GM21360 (cell line): ENCODE measurements at regions not wholly inside any gene's neighbourhood (a gene's known extent, or its start where the extent isn't known, plus 50 kb on each side); places are given as distances from the start of the nearest gene placed in this dataset.
"Not testable (repeated sequence)": the region's sequence is repeated elsewhere in the genome, so short reads cannot be mapped to it uniquely, and the experiment has no call there.

Experiments used
- ATAC-seq: cut with Tn5 transposase; IDR thresholded peaks from one replicate; pipeline ENCODE4 v1.9.1; 2021; ENCODE audit warnings: mild to moderate bottlenecking, moderate library complexity; ENCODE audit not compliant: unreplicated experiment

DNA sequence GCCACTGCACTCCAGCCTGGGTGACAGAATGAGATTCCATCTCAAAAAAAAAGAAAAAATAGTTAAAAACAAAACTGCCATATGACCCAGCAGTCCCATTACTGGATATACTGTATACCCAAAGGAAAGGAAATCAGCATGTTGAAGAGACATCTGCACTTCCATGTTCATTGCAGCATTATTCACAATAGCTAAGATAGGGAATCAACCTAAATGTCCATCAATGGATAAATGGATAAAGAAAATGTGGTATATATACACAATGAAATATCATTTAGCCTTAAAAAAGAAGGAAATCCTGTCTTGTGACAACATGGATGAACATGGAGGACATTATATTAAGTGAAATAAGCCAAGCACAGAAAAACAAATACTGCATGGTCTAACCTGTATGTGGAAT is 160.7 kb downstream of the DUSP6 start:
- not testable (repeated sequence) for ATAC-seq

GRCh38 chr12:89189448-89189847 is 162.9 kb downstream of the DUSP6 start:
- no peak for ATAC-seq

- no peak for ATAC-seq
Measured at GRCh38 chr12:89187507-89187906, 164.8 kb downstream of the DUSP6 start.

- no peak for ATAC-seq
Measured at GRCh38 chr12:89185889-89186288, 166.4 kb downstream of the DUSP6 start.

- ATAC-seq, result no peak
Measured at GRCh38 chr12:89185181-89185580, 167.1 kb downstream of the DUSP6 start.

GRCh38 chr12:89183985-89184435 is 168.3 kb downstream of the DUSP6 start:
- no peak for ATAC-seq

GRCh38 chr12:89181271-89181920 is 170.9 kb downstream of the DUSP6 start:
- ATAC-seq, result no peak

- no peak for ATAC-seq
Measured at GRCh38 chr12:89180496-89180895, 171.8 kb downstream of the DUSP6 start.

DNA sequence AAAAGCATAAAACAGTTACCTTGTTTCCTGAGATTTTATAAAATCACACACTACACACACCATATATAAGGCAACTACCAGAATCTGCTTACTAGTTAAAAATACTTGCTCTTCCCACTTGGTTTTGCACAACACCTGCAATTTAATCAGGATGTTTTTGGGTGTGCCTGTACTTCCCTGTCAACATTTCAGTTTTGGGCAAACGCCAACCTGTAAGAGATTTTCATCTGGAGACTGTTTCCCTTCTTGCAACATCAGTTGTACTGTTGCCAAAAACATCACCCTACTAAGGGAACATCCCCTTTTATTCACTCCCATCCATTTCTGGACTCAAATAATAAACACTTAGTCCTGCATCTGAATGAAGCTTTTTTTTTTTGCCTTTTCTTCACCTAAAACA is 172.3 kb downstream of the DUSP6 start:
- no peak for ATAC-seq

DNA sequence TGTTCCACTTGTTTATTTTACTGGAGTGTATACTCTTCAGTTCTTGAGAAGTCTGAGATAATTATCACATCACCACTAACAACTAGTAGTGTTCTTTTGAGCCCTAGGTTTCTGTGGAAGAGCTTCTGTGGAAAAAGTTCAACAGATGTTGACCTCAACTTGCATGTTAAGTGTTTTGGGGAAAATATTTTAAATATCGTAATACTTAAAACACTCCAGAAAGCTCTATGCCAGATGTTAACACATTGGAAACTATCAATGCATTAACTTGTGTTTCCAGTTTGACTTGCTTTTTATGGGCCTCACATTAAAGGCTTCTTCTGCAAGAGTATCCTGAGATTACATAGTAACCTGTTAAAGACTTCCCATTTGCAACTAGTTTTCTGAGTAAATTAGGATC is 173.1 kb downstream of the DUSP6 start:
- no peak for ATAC-seq

GRCh38 chr12:89177802-89178395 is 174.4 kb downstream of the DUSP6 start:
- ATAC-seq, result no peak

GRCh38 chr12:89176676-89177075 is 175.6 kb downstream of the DUSP6 start:
- ATAC-seq, result no peak

GRCh38 chr12:89173678-89174077 is 178.6 kb downstream of the DUSP6 start:
- no peak for ATAC-seq

- ATAC-seq, result no peak
Measured at GRCh38 chr12:89173096-89173495, 179.2 kb downstream of the DUSP6 start.

GRCh38 chr12:89172224-89172623 is 180.1 kb downstream of the DUSP6 start:
- ATAC-seq, result no peak

GRCh38 chr12:89169321-89169720 is 183.0 kb downstream of the DUSP6 start:
- ATAC-seq, result no peak

DNA sequence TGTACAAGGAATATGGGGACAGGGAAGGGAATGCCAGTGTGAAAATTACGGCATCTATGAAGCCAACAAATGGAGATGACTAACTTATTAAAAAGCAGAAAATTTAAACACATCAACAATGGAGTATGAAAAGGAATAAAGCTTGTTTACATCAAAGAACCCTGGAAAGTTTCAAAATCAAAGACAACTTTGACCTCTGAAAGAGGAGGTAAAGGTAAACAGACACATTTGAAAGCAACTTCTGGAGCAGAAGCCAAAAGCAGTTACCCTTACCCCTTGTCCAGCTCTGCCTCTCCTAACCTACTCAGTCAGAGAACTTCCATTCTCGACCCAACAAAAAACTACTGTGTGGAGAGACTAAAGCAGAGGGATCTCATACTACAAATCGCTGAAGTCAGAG is 184.3 kb downstream of the DUSP6 start:
- no peak for ATAC-seq

DNA sequence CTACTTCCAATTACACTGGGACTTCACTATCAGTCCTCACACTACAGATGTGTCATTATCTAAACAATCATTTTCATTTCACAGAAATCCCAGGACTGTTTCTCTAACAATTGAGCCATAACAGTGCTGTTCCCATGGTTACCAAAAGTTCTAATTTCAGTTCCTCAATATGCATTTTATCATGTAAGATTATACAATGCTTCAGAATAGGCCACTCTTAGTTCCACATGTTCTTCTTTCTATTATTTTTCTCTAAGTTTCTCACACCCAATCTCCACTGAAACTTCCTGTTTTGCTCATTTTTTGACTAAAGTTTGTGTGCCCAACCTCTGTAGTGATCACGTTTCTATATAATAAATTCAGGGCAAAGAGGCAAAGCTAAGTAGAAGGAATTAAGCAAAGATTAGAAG is 185.8 kb downstream of the DUSP6 start:
- ATAC-seq, result peak; percentile 97

DNA sequence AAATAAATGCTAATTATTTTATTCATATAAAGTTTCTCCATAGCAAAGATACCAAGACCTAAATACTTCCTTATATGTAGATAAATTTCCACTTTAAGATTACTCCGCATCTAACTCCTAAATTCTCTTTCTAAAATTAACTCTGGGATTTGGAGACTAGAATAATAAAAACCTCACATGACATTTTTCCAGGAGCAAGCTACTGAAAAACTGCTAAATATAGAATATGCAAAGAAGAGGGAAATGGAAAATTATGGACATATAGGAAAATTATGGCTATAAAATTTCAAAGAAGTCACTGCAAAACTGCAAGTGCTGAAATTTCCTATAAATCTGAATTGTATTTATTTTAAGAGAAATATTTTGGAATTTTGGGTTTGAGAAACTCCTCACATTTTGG is 186.2 kb downstream of the DUSP6 start:
- no peak for ATAC-seq

GRCh38 chr12:89165703-89166102 is 186.6 kb downstream of the DUSP6 start:
- no peak for ATAC-seq

DNA sequence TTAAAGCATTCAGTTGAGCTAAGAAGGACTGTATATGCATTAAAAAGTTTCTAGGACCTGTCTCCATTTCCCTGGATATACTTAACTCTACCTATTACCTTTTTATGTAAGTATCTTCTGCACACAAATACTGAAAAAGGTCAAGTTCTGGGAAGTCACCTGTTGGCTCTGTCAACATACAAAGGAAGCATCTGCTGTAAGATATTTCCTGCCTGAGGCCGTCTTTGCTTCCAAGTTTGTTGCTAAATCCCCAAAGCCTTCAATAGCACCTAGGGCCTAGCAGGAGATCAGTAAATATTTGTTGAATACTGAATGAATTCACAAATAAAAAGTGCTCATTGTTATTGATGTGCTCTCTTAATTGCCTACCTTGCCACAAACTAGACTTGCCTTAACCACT is 188.4 kb downstream of the DUSP6 start:
- ATAC-seq, result no peak

DNA sequence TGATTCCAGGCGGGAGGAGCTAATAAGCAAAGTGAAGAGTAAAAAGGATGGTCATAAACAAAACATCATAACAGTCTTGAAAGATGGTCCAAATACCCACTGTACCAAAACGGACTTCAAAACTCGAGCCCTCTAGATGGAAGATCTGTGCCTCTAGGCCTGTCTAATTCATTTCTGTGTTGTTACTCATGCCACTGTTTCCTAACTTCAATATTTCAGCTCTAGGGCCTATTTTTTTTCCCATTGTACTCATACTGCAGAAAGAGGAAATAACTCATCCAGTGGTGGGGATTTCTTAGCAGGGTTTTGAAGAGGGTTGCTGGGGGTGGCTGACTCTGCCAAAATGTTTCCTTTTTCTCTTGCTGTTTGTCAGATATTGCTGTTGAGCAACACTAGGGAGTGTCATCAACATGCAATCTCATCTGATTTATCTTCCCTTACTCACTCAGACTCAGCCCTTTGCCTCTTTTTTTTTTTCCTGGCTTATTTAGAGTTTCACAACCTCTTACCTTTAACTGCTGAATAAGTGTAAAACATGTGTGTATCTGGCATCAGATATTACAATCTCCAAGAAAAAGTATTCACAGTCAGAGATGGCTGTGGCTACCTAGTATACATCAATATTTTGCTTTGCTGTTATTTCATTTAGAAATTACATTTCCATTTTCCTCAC is 189.6 kb downstream of the DUSP6 start:
- ATAC-seq, result peak; percentile 50
